GM13976 (cell line): ENCODE measurements at regions not wholly inside any gene's neighbourhood (a gene's known extent, or its start where the extent isn't known, plus 50 kb on each side); places are given as distances from the start of the nearest gene placed in this dataset.

ENCODE experiments used
- DNase-seq: peaks from one replicate; pipeline ENCODE4 v3.0.0; 2012; ENCODE audit warnings: low spot score
- CTCF ChIP-seq: IDR thresholded peaks from 2 replicates; pipeline ENCODE4 v1.5.1; 2012; ENCODE audit warnings: borderline replicate concordance, mild to moderate bottlenecking; ENCODE audit not compliant: insufficient read depth; ENCODE audit errors: extremely low read depth, missing control alignments, control extremely low read depth
- in situ Hi-C: fragments of 300-500 bp; cut with MboI; formaldehyde crosslinking; loops from one replicate; pipeline ENCODE4 v1.12.0; 2022; ENCODE audit warnings: low sequenced_read_pairs, mixed read lengths, inconsistent platforms; ENCODE audit not compliant: unreplicated experiment

- in situ Hi-C loops = no loop called here
- DNase-seq = no peak
- no peak for TF ChIP-seq CTCF
Measured at GRCh38 chr13:21228738-21229137, 52.3 kb downstream of the MRPL57 start.

- in situ Hi-C loops = no loop called here
- no peak for DNase-seq
- no peak for TF ChIP-seq CTCF
Measured at GRCh38 chr13:21229241-21230024, 53.0 kb downstream of the MRPL57 start.

DNA sequence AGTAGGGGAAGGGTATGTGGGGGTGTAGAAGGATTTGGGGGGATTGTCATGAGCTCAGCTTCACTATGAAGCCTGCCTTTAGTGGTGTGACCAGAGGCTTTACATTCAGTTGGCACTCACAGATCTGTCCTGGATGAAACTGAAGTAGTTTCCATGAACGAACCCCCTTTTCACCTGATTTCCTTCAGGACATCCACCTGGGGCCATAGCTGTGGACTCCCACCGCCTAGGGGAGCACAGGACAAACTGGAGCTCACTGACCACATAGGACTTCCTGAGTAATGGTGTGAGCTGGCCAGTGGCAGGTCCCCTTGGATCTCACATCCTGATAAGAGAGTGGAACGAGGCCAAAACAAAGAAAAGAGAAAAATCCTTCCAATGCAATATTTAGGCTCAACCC lies 54.1 kb downstream of the MRPL57 start:
- no peak for TF ChIP-seq CTCF
- in situ Hi-C loops = no loop called here

GRCh38 chr13:21231426-21231940 lies 55.0 kb downstream of the MRPL57 start:
- no peak for TF ChIP-seq CTCF
- in situ Hi-C loops = no loop called here
- no peak for DNase-seq

More for the DNA sequence above, 54.1 kb downstream of the MRPL57 start:
- no peak for DNase-seq

DNA sequence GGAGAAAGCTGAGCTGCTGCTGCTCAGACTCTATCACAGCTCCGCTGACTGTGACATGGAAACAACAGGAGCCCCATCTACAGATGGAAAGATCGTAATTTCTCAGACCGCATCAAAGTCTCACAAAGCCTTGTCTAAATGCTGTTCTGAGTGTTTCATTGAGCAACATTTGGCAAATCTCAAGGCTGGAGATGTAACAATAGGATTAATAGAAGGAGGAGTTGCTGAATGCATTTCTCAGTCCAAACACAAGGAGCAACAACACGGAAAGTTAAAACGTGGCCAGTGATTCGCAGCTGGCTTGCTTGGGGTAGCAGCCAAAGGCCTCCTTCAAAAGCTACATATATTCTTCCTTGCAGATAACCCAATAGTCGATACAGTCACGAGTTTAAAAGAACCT lies 55.7 kb downstream of the MRPL57 start:
- in situ Hi-C loops = no loop called here
- DNase-seq = no peak

DNA sequence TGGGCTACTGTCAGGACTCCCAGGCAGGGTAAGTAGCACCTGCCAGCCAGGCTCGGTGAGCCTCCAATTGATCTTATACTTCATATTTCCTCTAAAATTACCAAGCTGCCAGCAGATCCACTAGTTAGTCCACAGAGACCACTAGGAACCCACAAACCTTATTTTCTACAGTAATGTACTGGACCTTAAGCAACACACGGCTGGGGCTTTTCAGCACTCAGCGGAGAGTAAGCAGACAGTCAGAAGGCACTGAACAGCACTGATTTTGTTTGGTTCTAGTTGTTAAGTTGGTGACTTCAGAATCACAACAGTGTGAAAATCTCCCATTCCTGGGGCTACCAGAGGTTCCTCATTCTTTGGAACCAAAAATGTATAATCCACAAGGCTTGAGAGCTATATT lies 56.1 kb downstream of the MRPL57 start:
- DNase-seq = no peak
- in situ Hi-C loops = no loop called here
- no peak for TF ChIP-seq CTCF

More for the DNA sequence above, 55.7 kb downstream of the MRPL57 start:
- TF ChIP-seq CTCF = no peak
